ENCODE measurements at regions not wholly inside any gene's neighbourhood (a gene's known extent, or its start where the extent isn't known, plus 50 kb on each side); places are given as distances from the start of the nearest gene placed in this dataset.

DNA sequence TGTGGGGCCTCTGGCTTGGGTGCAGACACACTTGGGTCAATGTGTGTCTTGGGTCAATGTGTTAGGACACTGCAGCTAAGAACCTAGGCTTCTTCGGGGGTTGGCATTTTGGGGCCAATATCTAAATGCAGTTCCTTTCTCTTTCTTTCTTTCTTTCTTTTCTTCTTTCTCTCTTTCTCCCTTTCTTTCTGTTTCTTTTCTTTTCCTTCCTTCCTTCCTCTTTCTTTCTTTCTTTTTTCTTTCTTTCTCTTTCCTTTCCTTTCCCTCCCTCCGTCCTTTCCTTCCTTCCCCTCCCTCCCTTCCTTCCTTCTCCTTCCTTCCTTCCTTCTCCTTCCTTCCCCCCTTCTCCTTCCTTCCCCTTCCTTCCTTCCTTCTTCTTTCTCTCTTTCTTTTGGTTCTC lies 57.7 kb upstream of the OSR1 start:
- no peak for DNase-seq

DNA sequence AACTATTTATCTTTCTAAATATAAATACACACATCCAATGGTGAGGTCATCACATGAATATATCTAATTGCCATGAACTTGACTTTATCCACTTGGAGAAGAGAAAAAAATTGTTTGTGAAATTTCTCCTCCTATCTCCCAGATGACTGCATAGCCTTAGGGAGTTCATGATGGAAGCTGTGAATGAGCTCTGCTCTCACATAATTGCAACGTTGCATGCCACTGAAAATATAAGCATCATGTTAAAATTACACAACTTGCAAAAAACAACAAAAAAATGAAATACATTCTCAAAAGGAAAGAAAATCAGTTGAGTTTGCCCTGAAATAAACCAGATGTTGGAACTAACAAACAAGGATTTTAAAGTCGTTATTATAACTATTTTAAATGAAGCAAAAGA lies 50.6 kb upstream of the OSR1 start:
- DNase-seq, result peak in 1 of 3 experiments; percentile 16

DNA sequence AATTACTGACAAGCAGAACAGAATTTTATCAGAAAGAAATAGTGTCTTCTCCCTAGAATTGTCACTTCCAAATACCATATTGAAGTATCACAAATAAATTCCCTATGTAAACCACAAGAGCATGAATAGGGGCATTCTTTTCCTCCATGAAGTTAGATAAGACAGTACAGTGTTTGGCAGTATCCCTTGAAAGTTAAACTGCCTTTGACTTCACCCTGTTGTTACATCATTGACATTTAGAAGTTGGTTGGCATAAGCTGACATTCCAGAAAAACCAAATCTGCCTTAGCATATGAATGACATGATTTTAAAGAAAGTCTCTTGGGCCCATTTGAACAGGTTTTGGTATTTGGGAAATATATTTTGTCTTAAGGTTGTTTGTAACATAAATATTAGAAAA lies 50.2 kb upstream of the OSR1 start:
- DNase-seq, result no peak
